NCI-H128 (cell line): ENCODE measurements at regions not wholly inside any gene's neighbourhood (a gene's known extent, or its start where the extent isn't known, plus 50 kb on each side); places are given as distances from the start of the nearest gene placed in this dataset.
"Not testable (repeated sequence)": the region's sequence is repeated elsewhere in the genome, so short reads cannot be mapped to it uniquely, and the experiment has no call there.

Experiments
- DNase-seq: peaks from one replicate; lab custom pipeline; 2025; ENCODE audit not compliant: unreplicated experiment; lab: John Stamatoyannopoulos, UW

GRCh38 chr2:7740114-7740513 is 822.9 kb downstream of the RNF144A start:
- no peak for DNase-seq

- no peak for DNase-seq
Measured at GRCh38 chr2:7742301-7742700, 825.1 kb downstream of the RNF144A start.

GRCh38 chr2:7744827-7745226 is 827.6 kb downstream of the RNF144A start:
- DNase-seq = no peak

GRCh38 chr2:7745369-7745768 is 828.2 kb downstream of the RNF144A start:
- no peak for DNase-seq

- no peak for DNase-seq
Measured at GRCh38 chr2:7748717-7749415, 831.7 kb downstream of the RNF144A start.

GRCh38 chr2:7749895-7750559 is 832.8 kb downstream of the RNF144A start:
- no peak for DNase-seq

- DNase-seq = no peak
Measured at GRCh38 chr2:7752291-7752690, 835.1 kb downstream of the RNF144A start.

- no peak for DNase-seq
Measured at GRCh38 chr2:7753777-7754176, 836.6 kb downstream of the RNF144A start.

- no peak for DNase-seq
Measured at GRCh38 chr2:7755879-7756278, 838.7 kb downstream of the RNF144A start.

- no peak for DNase-seq
Measured at GRCh38 chr2:7758073-7758759, 841.0 kb downstream of the RNF144A start.

GRCh38 chr2:7759898-7760297 is 842.7 kb downstream of the RNF144A start:
- DNase-seq = no peak

- DNase-seq = not testable (repeated sequence)
Measured at GRCh38 chr2:7763418-7763817, 846.2 kb downstream of the RNF144A start.

GRCh38 chr2:7765236-7765635 is 848.0 kb downstream of the RNF144A start:
- no peak for DNase-seq

- DNase-seq = no peak
Measured at GRCh38 chr2:7766088-7766722, 849.0 kb downstream of the RNF144A start.

- DNase-seq = no peak
Measured at GRCh38 chr2:7766978-7767565, 849.9 kb downstream of the RNF144A start.

GRCh38 chr2:7767902-7768301 is 850.7 kb downstream of the RNF144A start:
- no peak for DNase-seq

GRCh38 chr2:7771781-7772180 is 854.6 kb downstream of the RNF144A start:
- DNase-seq = no peak

- DNase-seq = no peak
Measured at GRCh38 chr2:7773362-7774360, 856.4 kb downstream of the RNF144A start.

- DNase-seq = no peak
Measured at GRCh38 chr2:7774481-7774880, 857.3 kb downstream of the RNF144A start.

- no peak for DNase-seq
Measured at GRCh38 chr2:7777668-7778067, 860.5 kb downstream of the RNF144A start.
